HCT116 (cell line): ENCODE measurements at regions not wholly inside any gene's neighbourhood (a gene's known extent, or its start where the extent isn't known, plus 50 kb on each side); places are given as distances from the start of the nearest gene placed in this dataset.

Experiments used
- ATAC-seq: fragments of 200-7000 bp; cut with Tn5 transposase; 2 replicates; pipeline ENCODE4 v1.9.1; 2020; ENCODE audit warnings: mild to moderate bottlenecking, moderate library complexity
- BruUV-seq: library from RNA; stranded (reverse); fragments of 400-500 nt; replicated peaks from 2 replicates; lab custom pipeline; 2021; lab: Mats Ljungman, UMichigan
- CTCF ChIA-PET: fragments of 300-600 bp; sonication (Branson Sonifier 250); formaldehyde crosslinking; loops from one replicate; lab custom pipeline; 2021; ENCODE audit warnings: antibody characterized with exemption; lab: Charles Lee
- POLR2A ChIA-PET: fragments of 300-600, 350-600 bp; sonication (Branson Sonifier 250); formaldehyde crosslinking; loops from one replicate; lab custom pipeline; 2021; ENCODE audit warnings: antibody characterized with exemption; lab: Charles Lee
- RAD21 ChIA-PET, 2 experiments: fragments of 300-600 bp; sonication (Branson Sonifier 250); formaldehyde crosslinking; loops; one replicate each; lab custom pipeline; 2023; ENCODE audit warnings: low total read pairs in 2 of 2; ENCODE audit not compliant: uncharacterized antibody in 2 of 2, unreplicated experiment in 2 of 2, low non-redundant PET in 1 of 2; lab: Charles Lee
- DNase-seq: peaks from one replicate; pipeline ENCODE4 v3.0.0-alpha.2; 2010; ENCODE audit warnings: low read depth, low spot score
- H2AFZ ChIP-seq: fragments of 200-600 bp; shearing (Covaris generic), sonication (generic); 2 replicates; pipeline ENCODE4 v1.6.1; 2017; ENCODE audit warnings: low read depth, mixed run types, mixed read lengths, antibody characterized with exemption, low read length; ENCODE audit not compliant: poor library complexity, severe bottlenecking
- H3K27ac ChIP-seq: 2 replicates; pipeline ENCODE4 v1.5.1; 2012; ENCODE audit warnings: low read depth, low read length
- H3K27me3 ChIP-seq: fragments of 200-600 bp; sonication (generic); 2 replicates; pipeline ENCODE4 v1.6.1; 2016; ENCODE audit warnings: mixed run types, low read length, mixed read lengths; ENCODE audit not compliant: insufficient read depth
- H3K36me3 ChIP-seq, 2 experiments: fragments of 200-500 bp in 1 of 2; fragments of 200-600 bp in 1 of 2; sonication (Bioruptor generic) in 1 of 2; sonication (generic) in 1 of 2; 2 replicates each; pipeline versions ENCODE4 v1.5.1 to v1.6.1; 2014 to 2016; ENCODE audit warnings: low read length in 2 of 2, inconsistent platforms in 1 of 2, mixed read lengths in 1 of 2, mixed run types in 1 of 2; ENCODE audit not compliant: insufficient read depth in 2 of 2, control insufficient read depth in 1 of 2
- H3K4me1 ChIP-seq, 2 experiments: fragments of 200-600 bp in 1 of 2; sonication (generic) in 1 of 2; 2 replicates each; pipeline versions ENCODE4 v1.5.1 to v1.6.1; 2012 to 2017; ENCODE audit warnings: low read length in 2 of 2, inconsistent platforms in 1 of 2, mild to moderate bottlenecking in 1 of 2, mixed read lengths in 1 of 2, mixed run types in 1 of 2, moderate library complexity in 1 of 2; ENCODE audit not compliant: insufficient read depth in 2 of 2, control insufficient read depth in 1 of 2
- H3K4me2 ChIP-seq: fragments of 200-600 bp; sonication (generic); 2 replicates; pipeline ENCODE4 v1.6.1; 2017; ENCODE audit warnings: mixed run types, low read length, mixed read lengths
- H3K4me3 ChIP-seq, 2 experiments: fragments of 200-600 bp in 1 of 2; sonication (generic) in 1 of 2; replicated peaks in 1 of 2; 2 replicates each; pipeline ENCODE4 v1.5.1; 2011 to 2016; ENCODE audit warnings: low read length in 2 of 2, control low read depth in 1 of 2, low read depth in 1 of 2, mild to moderate bottlenecking in 1 of 2, mixed read lengths in 1 of 2, mixed run types in 1 of 2
- H3K79me2 ChIP-seq: fragments of 200-600 bp; sonication (generic); 2 replicates; pipeline ENCODE4 v1.6.1; 2017; ENCODE audit warnings: mild to moderate bottlenecking, mixed run types, low read length, moderate library complexity, mixed read lengths; ENCODE audit not compliant: insufficient read depth
- H3K9ac ChIP-seq: fragments of 200-600 bp; sonication (generic); 2 replicates; pipeline ENCODE4 v1.6.1; 2016; ENCODE audit warnings: low read length, mixed read lengths
- H3K9me2 ChIP-seq: fragments of 200-600 bp; sonication (generic), shearing (Covaris generic); 2 replicates; pipeline ENCODE4 v1.6.1; 2017; ENCODE audit warnings: mixed run types, mild to moderate bottlenecking, moderate library complexity; ENCODE audit not compliant: insufficient read depth
- H3K9me3 ChIP-seq, 2 experiments: fragments of 200-500 bp in 1 of 2; fragments of 200-600 bp in 1 of 2; sonication (Bioruptor generic) in 1 of 2; sonication (generic) in 1 of 2; 2 replicates each; pipeline ENCODE4 v1.6.1; 2014 to 2017; ENCODE audit warnings: low read length in 2 of 2, mixed read lengths in 2 of 2, inconsistent platforms in 1 of 2, low read depth in 1 of 2, mild to moderate bottlenecking in 1 of 2, mixed run types in 1 of 2, moderate library complexity in 1 of 2; ENCODE audit not compliant: control insufficient read depth in 1 of 2, insufficient read depth in 1 of 2
- H4K20me1 ChIP-seq: fragments of 200-600 bp; sonication (generic), shearing (Covaris generic); 2 replicates; pipeline ENCODE4 v1.6.1; 2017; ENCODE audit warnings: mixed run types, mild to moderate bottlenecking, moderate library complexity; ENCODE audit not compliant: insufficient read depth
- ATF3 ChIP-seq: IDR thresholded peaks from 2 replicates; pipeline ENCODE4 v1.6.1; 2012
- CBX3 ChIP-seq: IDR thresholded peaks from 2 replicates; pipeline ENCODE4 v1.6.1; 2012; ENCODE audit warnings: low read depth
- CEBPB ChIP-seq: IDR thresholded peaks from 2 replicates; pipeline ENCODE4 v1.6.1; 2012; ENCODE audit warnings: low read depth
- EGR1 ChIP-seq: IDR thresholded peaks from 2 replicates; pipeline ENCODE4 v1.6.1; 2012; ENCODE audit warnings: low read depth
- ELF1 ChIP-seq: IDR thresholded peaks from 2 replicates; pipeline ENCODE4 v1.6.1; 2012; ENCODE audit warnings: low read depth, borderline replicate concordance
- EZH2 ChIP-seq: fragments of 200-600 bp; sonication (generic); IDR thresholded peaks from 2 replicates; pipeline ENCODE4 v1.6.1; 2017; ENCODE audit warnings: antibody characterized with exemption, mixed run types
- EZH2phosphoT487 ChIP-seq: fragments of 200-600 bp; IDR thresholded peaks from 2 replicates; pipeline ENCODE4 v1.6.1; 2018; ENCODE audit warnings: antibody characterized with exemption, borderline replicate concordance
- FOSL1 ChIP-seq: IDR thresholded peaks from 2 replicates; pipeline ENCODE4 v1.6.1; 2012; ENCODE audit warnings: low read depth
- JUND ChIP-seq: IDR thresholded peaks from 2 replicates; pipeline ENCODE4 v1.6.1; 2012
- MAX ChIP-seq: IDR thresholded peaks from 2 replicates; pipeline ENCODE4 v1.6.1; 2012
- POLR2A ChIP-seq: IDR thresholded peaks from 2 replicates; pipeline ENCODE4 v1.7.0; 2011; ENCODE audit warnings: borderline replicate concordance; ENCODE audit not compliant: insufficient read depth, insufficient read length; ENCODE audit errors: extremely low read depth
- RAD21 ChIP-seq: IDR thresholded peaks from 2 replicates; pipeline ENCODE4 v1.6.1; 2012; ENCODE audit warnings: low read depth, mild to moderate bottlenecking
- REST ChIP-seq: IDR thresholded peaks from 2 replicates; pipeline ENCODE4 v1.6.1; 2012; ENCODE audit warnings: low read depth
- SIN3A ChIP-seq: IDR thresholded peaks from 2 replicates; pipeline ENCODE4 v1.6.1; 2012; ENCODE audit warnings: low read depth
- SP1 ChIP-seq: IDR thresholded peaks from 2 replicates; pipeline ENCODE4 v1.6.1; 2012; ENCODE audit warnings: low read depth
- TCF7L2 ChIP-seq: IDR thresholded peaks from 2 replicates; pipeline ENCODE4 v1.7.0; 2011; ENCODE audit warnings: borderline replicate concordance, inconsistent platforms; ENCODE audit not compliant: insufficient read depth, insufficient read length; ENCODE audit errors: extremely low read depth
- ZBTB33 ChIP-seq: IDR thresholded peaks from 2 replicates; pipeline ENCODE4 v1.6.1; 2011; ENCODE audit warnings: mild to moderate bottlenecking, low read length, moderate library complexity; ENCODE audit not compliant: insufficient replicate concordance; ENCODE audit errors: extremely low read depth
- ZFX ChIP-seq: fragments of 450-650 bp; IDR thresholded peaks from 2 replicates; pipeline ENCODE4 v1.6.1; 2017
- ZNF274 ChIP-seq: fragments of 200-500 bp; sonication (Bioruptor generic); IDR thresholded peaks from 2 replicates; pipeline ENCODE4 v1.6.1; 2014; ENCODE audit warnings: mild to moderate bottlenecking, low read depth, low read length, inconsistent platforms
- intact Hi-C: fragments of 100-400 bp; cut with micrococcal nuclease; formaldehyde crosslinking; loops from 2 replicates; pipeline ENCODE4 v1.10.0; 2022

- Histone ChIP-seq H3K4me1 (no peaks in the 10 kb centered on the region), H3K9me3 (peaks cover 9 to 23% of the 10 kb centered on the region in 2 experiments; a peak in 2 of 4 replicates), H3K4me2 (no peak overlapping the region), H3K27ac (no peak overlapping the region), H3K36me3 (no peaks in the 10 kb centered on the region), H3K27me3 (no peaks in the 10 kb centered on the region), H4K20me1 (no peaks in the 10 kb centered on the region), H3K79me2 (no peaks in the 10 kb centered on the region), H3K9me2 (no peaks in the 10 kb centered on the region), H3K4me3 (no peak overlapping the region), H3K9ac (no peak overlapping the region), H2AFZ (no peak overlapping the region)
- ChIA-PET POLR2A (no interaction called here), RAD21 (no interaction called here), CTCF (no interaction called here)
- no peak for DNase-seq
- intact Hi-C loops, result no loop called here
- TF ChIP-seq FOSL1 (no peak), POLR2A (no peak), MAX (no peak), ELF1 (no peak), ZNF274 (no peak), EGR1 (no peak), EZH2 (no peak), CBX3 (no peak), ATF3 (no peak), REST (no peak), EZH2phosphoT487 (no peak), SIN3A (no peak), TCF7L2 (no peak), JUND (no peak), ZBTB33 (no peak), SP1 (no peak), CEBPB (no peak), ZFX (no peak), RAD21 (no peak)
- no TSS peak for BruUV-seq
- ATAC-seq, result no peak
Observed at GRCh38 chr14:87309557-87309956, 683.4 kb downstream of the GALC start.
